DMS53 treated with DMSO at 0.1 percent for 48 hours (cell line): ENCODE measurements at regions not wholly inside any gene's neighbourhood (a gene's known extent, or its start where the extent isn't known, plus 50 kb on each side); places are given as distances from the start of the nearest gene placed in this dataset.

Experiments used
- DNase-seq: peaks from one replicate; lab custom pipeline; 2025; ENCODE audit not compliant: unreplicated experiment; lab: John Stamatoyannopoulos, UW

DNA sequence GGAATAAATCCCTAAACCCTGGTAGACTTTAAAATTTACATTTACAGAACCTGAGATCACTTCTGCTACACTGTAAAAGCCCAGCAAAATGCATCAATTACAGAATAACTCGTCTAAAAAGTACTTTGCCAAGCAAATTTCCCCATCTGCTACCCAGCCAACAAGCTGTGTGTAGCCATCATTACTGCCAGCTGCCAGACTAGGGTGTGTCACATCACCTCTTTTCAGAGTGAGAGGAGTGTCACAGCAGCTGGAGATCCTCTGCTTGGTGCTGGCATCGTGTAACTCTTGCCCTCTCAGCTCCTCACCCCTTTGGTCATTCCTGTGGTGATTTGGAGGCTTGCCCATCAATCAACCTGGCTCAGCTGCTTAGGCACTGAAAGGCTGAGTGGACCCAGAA is 340.4 kb upstream of the MMADHC start:
- no peak for DNase-seq

DNA sequence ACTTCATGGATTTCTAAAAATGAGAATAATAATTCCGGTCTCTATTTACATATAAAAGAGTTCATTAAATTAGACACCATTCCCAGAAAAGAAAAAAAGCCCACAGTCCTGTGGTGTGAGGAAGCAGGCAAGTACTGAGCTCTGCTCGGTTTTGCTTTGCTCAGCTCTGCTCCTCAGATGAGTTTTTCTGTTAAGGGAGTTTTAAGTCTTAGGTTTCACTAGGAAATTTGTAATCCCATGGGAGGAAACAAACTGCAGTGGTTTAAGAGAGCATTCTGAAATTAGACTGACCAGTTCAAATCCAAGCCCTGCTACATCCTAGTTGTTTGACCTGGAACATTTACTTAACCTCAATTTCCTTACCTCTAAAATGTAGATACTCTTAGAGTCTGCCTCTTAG is 338.6 kb upstream of the MMADHC start:
- DNase-seq: no peak

DNA sequence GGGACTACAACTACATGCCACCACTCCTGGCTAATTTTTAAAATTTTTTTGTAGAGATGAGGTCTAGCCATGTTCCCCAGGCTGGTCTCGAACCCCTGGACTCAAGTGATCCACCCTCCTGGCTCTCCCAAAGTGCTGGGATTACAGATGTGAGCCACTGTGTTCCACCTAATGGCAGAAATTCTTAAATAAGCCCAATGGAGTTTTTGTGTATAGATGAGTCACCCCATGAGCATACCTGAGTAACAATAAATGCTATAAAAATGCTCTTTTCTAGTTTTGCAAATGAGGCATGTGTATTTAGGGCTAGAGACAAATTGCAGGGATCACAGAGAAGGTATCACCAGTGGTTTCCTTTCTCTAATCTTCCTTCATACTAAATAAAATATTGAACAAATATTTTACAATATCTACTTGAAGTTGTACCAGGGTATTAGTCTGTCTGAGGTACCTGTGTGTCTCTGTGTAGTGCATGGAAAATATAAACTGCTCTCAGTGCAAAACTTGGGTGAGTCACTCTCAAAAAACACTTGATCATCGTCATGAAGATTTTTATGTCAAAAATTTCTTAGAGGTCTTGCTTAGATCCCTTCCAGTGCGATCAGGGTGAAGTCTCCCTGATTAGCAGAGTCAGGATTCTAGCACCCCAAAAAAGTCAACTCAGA is 337.1 kb upstream of the MMADHC start:
- no peak for DNase-seq

DNA sequence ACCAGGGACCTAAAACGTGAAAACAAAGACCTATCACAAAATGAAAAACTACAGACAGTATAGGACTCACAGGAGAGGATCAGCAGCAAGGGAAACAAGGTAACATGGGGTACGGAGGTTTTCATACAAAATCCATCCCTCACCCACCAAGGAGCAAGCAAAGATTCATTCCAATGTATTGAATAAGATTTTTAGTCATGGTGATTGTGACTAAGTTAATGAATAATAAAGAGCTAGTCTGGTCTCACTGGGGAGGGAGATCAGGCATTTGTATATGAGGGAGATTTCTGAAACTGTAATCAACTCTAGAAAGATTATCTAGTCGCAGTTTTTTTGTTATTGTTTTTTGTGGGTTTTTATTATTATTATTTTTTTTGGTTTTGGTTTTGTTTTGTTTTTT is 336.5 kb upstream of the MMADHC start:
- DNase-seq: no peak

DNA sequence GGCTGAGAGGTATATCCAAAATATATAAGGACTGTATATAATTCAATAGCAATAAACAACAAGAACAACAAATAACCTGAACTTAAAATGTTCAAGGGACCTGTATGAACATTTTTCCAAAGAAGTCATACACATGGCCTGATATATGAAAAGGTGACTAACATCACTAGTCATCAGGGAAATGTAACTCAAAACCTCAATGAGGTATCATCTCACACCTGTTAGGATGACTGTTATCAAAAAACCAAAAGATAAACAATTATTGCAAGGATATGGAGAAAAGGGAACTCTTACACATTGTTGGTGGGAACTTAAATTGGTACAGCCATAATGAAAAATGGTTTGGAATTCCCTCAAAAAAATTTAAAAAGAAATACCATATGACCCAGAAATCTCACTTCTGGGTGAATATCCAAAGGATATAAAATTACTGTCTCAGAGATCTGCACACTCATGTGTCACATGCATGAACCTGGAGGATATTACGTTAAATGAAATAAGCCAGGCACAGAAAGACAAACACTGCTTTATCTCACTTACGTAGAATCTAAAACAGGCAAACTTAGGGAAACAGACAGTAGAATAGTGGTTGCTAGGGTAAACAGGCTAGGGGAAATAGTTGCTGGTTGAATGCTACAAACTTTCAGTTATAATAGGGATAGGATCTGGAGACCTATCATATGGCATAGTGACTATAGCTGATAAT is 334.5 kb upstream of the MMADHC start:
- no peak for DNase-seq

DNA sequence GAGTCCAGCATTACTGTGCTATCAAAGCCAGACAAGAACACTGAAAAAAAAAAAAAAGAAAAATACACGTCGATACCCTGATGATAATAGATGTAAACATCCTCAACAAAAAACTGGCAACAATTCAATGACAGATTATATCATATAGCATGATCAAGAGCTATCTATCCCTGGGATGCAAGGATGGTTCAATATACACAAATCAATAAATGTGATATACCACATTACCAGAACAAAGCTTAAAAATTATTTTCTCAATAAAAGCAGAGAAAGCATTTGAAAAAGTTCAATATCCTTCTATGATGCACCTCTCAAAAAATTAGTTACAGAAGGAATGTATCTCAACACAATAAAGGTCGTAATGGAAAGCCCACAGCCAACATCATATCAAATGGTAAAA is 332.8 kb upstream of the MMADHC start:
- no peak for DNase-seq

DNA sequence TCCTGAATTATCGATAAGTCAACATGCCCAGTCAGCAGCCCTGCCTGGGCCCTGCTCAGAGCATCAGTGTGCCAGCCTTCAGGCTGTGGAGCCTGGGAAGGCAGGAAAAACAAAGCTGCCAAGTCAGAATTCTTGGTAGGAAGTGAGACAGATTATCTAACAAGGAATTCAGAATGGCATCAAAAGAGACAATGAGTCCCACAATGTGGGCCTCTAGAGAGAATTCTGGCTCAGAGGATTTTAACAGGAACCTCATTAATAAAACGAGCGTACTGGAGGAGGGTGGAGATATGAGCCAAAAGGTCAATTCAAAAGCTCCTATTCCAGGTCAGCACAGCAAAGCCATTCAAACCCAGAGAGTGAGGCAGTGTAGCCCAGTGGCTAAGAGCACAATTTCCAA is 327.6 kb upstream of the MMADHC start:
- no peak for DNase-seq

DNA sequence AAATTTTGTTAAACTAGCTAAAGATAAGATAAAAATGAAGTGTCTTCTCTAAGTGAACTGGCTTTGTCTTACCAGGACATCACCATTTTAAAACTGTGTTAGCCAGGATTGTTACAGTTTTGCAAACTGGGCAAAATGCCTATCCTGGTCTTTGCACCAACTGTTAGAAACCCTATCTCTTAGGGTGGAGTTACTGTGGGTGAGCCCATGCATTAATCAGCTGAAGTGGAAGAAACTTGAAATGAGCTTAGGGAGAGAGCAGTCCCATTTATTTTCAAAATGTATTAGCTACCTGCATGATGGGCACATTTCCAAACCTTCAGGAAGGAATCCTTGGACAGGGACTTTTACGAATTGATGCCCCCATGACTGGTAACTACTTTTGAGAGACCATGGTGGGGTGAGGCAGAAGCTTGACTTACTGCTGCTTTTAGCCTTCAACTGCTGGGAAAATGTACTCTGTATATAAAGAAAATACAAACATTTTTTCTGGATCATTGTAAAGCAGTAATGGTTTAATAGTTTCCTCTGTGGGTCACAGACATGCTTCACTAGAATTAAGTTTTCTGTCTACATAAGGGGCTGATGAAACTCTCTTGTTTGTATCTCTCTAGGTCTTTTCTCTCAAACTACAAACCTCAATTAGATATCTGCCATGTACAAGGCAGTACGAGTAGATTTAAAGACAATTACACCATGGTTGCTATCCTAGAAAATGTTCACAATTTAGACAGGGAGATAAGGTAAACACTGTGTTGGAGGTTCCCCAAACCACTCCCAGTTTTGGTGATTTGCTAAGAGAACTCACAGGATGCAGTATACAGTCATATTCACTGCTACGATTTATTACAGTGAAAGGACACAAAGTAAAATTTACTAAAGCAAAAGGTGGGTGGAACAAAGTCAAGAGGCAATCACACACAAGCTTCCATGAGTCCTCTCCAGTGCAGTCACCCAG is 321.4 kb upstream of the MMADHC start:
- no peak for DNase-seq

DNA sequence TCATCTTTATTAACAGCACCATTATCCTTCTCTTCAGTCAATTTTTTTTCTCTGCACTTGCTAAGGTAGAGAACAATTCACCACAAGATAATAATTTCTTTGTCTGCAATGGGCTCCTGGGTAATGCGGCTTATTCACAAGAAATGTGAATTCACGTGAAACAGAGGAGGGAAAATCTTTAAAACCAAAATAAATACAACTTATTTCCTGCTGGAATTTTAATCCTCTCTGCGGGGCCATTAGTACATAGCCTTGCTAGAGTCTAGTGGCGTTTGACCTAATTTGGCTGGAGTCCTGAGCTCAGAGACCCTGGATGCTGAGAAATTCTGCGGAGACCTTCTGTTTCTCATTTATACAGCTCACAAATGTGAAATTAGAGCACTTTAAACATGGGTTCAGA is 319.3 kb upstream of the MMADHC start:
- DNase-seq: no peak

DNA sequence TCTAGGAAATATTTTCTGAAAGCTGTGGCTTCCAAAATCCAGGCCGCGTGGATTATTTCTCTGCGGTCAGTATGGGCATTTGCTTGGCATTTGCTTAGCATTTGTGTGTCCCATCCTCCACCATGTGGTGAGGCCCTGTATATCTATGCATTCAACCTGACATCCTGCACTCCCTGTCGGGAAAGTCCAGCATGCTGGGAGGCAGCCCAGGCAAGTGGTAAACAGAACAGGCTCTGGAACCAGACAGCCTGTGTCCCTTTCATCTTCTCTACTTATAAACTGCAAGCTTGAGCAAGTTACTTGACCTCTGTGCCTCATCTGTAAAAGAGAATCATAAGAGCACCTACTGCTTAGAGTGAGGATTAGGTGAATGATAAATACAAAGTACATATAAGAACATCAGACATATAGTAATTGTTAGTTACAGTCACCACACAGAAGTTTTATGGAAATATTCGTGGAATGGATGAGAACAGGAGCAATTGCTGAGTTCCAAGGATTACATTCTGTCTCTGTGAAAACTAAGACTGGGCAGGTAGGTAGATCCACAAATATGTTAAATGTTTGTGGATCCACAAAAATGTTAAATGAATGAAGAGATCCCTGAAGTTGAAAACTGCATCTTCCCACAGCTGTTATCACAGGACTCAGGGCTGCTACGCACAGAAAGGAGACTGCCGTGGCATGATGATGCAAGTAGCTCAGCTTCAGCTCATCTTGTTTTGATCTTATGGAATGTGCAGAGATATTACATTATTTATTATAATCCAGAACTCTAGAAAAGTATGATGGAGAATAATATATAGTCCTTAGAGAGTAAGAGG is 317.0 kb upstream of the MMADHC start:
- no peak for DNase-seq

DNA sequence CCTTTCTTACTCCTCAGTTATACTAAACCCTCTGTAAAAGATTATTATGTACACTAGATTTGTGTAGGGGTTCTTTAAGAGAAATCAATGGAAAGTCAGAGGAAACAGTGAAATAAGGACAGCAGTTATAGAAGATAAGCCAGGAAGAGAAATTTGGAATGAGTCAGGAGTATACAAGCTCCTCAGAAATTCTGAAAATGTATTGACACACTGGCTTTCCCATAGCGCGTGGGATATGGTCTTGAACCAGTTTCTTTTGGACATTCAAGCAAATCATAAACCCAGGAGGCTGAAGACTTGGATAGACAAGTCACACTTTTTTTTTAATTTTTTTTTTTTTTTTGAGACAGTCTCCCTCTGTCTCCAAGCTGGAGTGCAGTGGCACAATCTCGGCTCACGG is 316.1 kb upstream of the MMADHC start:
- DNase-seq: no peak

DNA sequence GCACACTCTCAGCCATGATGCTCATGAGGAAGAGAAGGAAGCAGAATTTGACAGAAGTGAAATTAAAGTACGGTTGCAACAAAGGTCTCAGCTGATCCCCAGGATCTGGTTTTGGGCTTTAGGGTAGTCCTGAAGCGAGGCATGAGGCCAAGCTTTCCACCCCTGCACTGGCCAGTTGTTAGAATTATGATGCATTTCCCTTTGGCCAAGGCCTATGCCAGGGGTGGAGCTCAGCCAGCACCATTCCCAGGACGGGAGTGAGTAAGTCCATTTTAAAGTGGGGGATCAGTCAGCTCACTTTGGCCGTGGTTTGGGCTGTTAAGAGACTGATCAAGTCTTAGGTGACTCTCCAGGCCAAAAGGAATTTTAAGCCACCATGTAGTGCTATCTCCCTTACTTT is 314.5 kb upstream of the MMADHC start:
- DNase-seq: no peak

DNA sequence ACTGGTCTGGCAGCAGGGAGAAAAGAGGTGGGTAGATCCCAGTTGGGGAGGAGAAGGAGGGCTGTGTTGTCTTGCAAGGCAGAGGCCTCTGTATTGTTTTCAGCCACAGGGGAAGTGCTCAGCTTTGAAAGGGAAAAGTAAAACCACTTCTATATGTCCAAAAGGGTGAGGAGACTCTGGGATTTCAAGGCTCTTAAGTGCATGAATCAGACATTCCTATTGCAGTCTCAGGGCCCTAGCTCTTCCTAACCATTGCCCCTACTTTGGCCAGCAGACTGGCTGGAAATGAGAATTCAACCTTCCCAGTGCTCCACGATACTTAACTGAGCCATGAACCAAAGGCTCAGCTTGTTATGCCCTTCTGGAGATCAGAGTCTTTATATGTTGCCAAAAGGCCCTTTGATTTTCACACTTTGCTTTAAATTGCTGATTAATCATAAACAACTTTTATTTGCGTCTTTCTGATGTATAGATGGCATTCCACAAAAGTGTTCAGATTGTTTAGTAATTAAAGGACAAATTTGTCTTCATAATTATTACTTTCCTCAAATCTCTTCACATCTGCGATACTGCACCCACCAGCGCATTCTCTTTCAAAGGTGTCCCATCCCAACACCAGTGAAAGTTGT is 313.8 kb upstream of the MMADHC start:
- DNase-seq: no peak

DNA sequence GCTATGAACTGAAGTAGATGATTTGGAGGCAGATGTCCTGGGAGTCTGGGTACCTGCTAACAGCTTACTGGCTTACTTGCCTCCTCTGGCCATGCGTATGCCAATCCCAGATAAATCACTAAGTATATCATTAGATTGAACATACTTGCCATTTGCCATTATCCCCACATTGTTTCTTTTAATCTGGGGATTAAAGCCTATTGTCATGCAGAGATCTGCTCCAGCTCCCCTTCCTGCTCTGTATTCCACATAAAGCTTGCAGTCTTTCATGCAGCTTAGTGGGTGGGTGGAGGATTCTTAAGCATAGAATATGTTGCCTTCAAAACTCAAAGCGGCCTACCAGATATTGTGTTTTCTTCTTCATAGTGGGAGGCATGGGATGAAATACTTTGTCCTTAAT is 311.8 kb upstream of the MMADHC start:
- no peak for DNase-seq

DNA sequence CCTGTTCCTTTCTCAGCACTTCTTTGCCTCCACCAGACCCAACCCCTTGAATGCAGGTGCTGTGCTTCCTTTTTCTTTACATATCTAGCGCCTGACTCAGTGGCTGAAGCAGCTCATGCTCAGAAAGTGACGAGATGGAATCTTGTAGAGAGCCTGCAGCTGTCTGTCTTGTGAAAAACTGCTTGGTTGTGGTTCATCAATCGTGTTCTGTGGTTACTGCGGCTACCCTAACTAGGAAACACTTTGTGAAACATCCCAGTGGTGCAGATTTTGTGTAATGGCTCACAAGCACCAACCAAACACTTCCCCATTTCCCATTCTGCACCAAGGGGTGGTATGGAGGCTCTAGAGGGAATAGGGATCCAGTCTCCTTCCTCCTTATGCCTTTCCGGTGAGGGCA is 307.2 kb upstream of the MMADHC start:
- DNase-seq: no peak

DNA sequence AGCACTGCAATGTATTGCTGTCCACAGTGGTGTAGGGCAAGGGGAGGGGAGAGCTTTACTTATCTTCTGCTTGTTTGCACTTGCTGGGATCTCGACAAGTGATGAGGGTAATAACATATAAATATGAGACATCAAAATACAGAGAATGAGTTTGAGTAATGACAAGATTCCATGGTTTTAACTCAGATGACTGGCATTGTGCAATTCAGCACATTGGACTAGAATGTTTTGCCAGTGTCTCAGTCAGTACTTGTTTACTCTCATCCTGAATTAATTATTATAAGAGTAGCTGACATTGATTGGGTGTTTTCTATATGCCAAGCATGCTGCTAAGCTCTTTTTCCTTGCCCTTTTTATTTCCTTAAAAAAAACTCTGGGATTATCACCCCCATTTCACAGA is 306.7 kb upstream of the MMADHC start:
- no peak for DNase-seq

DNA sequence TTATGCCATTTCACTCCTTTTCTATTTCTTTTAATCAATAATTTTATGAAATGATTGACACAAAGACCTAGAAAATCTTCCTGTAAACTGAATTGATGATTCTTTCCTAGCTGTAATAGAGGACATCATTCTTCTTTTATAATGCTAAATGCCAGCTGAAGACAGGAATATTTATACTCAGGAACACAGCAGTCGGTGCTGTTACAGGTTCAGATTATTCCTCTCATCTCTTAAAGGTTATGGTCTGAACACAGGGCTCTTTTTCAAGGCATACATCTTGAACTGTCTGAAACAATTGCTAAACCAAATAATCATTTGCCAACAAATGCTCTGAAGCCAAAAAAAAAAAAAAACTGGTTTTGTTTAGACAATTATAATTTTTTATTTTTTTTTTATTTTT is 305.0 kb upstream of the MMADHC start:
- DNase-seq: no peak

DNA sequence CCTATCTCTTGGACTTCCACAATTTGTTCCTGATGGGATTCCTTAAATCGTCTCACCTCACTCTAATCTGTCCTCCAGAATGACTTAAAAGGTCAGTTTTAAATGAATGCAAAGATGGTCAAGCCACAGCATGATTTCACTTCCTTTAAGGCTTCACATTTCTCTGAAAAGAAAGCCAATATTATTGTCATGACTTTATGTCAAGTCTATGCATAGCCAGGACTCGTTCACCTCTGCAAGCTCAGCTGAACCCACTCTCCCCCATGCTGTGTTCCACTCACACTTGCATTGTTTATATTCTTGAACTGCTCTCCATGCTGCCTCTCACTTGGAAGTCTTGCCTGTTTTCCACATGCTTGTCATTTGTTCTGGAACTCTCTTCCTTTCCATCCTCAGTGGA is 298.4 kb upstream of the MMADHC start:
- no peak for DNase-seq

DNA sequence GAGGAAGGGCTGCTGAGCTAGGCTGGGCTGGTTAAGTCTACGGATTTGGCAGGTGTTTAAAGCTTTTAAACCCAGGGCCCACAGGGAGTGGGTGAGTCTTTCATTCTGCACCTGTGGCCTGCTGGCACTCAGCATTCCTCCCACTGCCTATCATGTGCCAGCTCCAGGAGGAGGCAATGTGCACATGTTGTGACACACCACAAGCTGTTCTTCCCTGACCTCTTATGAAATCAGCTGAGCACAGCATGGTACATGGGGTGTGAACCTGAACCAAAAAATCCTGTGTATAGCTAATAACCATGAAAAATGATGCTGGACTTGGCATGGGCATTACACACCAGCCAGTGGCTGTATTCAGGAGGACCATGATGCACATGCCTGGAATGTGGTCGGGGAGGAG is 297.9 kb upstream of the MMADHC start:
- DNase-seq: no peak

DNA sequence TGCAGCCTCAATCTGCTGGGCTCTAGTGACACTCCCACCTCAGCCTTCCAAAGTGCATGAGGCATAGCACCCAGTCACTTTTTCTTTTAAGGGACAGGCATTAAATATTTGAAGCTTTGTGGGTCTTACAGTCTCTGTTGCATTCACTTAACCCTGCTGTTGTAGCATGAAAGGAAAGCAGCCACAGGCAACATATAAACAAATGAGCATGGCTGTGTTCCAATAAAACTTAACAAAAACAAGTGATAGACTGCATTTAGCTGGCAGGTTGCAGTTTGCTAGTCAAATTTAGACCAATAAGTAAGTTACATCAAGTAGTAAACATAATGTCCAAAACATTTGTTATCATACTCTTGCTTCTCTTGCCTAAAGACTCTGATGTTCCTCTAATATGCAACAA is 297.3 kb upstream of the MMADHC start:
- DNase-seq: no peak

DNA sequence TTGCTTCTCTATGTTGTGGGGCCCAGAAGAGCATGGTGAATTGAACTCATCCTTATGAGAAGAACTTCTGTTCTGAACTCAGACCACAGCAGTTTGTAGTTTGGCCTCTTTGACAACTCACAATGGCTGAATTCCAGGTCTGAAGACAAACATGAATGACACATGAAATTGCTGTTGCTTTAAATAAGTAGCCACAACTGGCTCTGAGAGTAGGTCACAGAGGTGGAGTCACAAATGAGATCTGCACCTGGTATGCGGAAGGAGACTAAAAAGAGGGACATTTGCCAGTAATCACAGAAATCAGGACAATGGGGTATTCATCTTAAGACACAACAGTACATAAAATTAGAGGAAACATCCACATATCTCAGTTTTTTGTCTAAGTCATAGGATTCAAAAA is 290.3 kb upstream of the MMADHC start:
- no peak for DNase-seq
